ENCODE measurements at regions not wholly inside any gene's neighbourhood (a gene's known extent, or its start where the extent isn't known, plus 50 kb on each side); places are given as distances from the start of the nearest gene placed in this dataset.

DNA sequence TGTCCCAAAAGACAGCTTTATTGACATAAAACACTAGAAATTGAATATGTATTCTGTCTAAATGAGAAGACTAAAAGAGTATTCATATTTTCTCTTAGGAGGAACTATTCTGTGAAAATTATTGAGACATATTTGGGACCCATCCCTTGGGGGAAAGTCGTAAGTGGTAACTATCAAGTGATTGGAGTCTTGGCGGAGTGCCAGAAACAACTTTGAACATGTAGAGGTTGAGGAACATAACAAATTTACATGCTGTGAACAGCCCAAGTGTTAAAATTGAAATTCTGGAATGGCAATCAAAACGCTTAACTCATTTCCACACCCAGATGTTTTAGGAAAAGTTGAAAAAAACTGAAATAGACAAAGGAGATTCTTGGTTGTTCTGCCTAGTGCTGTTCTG lies 1034.6 kb downstream of the NSUN3 start:
- no peaks in the 10 kb centered on the region for H3K4me1 Mint-ChIP-seq (ENCODE audit: low read depth)
- no peak overlapping the region for H3K4me3 Mint-ChIP-seq
- DNase-seq: no peak
- H3K9me3 Mint-ChIP-seq: peaks cover 10% of the 10 kb centered on the region
- ChIA-PET CTCF (no interaction called here), POLR2A (no interaction called here)
- intact Hi-C loops (cut with micrococcal nuclease): no loop called here
- H3K27me3 Mint-ChIP-seq: no peaks in the 10 kb centered on the region
- no peak overlapping the region for H3K27ac Mint-ChIP-seq
- no peaks in the 10 kb centered on the region for H3K36me3 Mint-ChIP-seq

DNA sequence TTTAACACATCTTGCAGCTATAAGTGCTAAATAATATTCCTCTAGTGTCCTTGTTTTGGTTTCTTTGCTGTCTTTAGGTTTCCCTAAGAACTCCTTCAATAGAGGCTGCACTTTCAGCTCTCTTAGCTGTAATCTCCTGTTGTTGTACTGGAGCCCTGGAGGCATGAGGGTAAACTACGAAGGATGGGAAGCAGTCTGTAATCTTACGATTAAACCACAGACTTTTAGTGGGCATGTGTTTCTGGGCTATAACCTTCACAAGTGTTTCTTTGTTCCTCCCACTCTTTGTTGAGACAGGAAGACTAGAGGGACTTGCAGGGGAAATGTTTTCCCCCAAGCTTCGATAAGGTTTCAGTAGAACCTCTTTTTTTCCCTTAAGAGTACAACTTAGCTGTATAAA lies 1058.1 kb downstream of the NSUN3 start:
- Mint-ChIP-seq H3K4me3 (no peak overlapping the region), H3K9me3 (no peaks in the 10 kb centered on the region), H3K27me3 (no peaks in the 10 kb centered on the region), H3K27ac (no peak overlapping the region), H3K4me1 (ENCODE audit: low read depth) (no peaks in the 10 kb centered on the region), H3K36me3 (no peaks in the 10 kb centered on the region)
- intact Hi-C loops (cut with micrococcal nuclease): no loop called here
- ChIA-PET POLR2A (no interaction called here), CTCF (no interaction called here)
- DNase-seq: no peak

- Mint-ChIP-seq H3K9me3 (peaks cover 5% of the 10 kb centered on the region), H3K27ac (no peak overlapping the region), H3K36me3 (no peaks in the 10 kb centered on the region), H3K4me3 (no peak overlapping the region), H3K4me1 (ENCODE audit: low read depth) (no peaks in the 10 kb centered on the region), H3K27me3 (no peaks in the 10 kb centered on the region)
- ChIA-PET CTCF (no interaction called here), POLR2A (no interaction called here)
- DNase-seq: no peak
- intact Hi-C loops (cut with micrococcal nuclease): no loop called here
These were observed 1060.2 kb downstream of the NSUN3 start for GRCh38 chr3:95123104-95123503.

DNA sequence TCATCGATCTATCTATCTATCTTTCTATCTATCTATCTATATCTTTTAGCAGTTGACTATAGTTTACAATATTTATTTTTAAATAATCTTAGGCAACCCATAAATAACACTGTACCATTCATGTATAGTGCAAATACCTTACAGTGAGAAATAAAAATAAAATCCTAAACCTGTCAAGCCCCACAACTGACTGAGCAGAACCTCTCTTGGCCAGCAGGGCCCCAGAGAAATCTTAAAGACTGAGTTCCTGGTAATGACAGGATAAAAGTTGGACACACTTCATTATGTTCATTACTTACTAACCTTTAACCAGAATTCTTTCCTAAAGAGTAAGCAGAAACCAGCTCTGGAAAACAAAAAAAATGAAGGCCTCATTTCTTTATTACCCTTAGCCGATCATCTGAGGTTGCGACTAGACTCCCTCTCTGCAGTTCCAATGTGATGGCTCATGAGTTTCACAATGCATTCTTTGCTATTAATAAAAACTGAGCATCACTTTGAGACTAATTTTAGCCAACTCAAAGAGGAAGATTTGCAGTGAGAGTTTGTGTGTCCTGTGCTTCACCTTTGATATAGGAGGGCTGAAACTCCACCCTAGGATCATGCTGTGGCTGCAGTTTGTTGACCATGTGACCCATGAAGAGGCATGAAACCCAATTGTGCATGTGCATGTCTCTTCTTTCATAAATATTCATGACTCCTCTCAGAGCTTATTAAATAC lies 1072.0 kb downstream of the NSUN3 start:
- Mint-ChIP-seq H3K27ac (no peak overlapping the region), H3K4me1 (ENCODE audit: low read depth) (no peaks in the 10 kb centered on the region), H3K4me3 (no peak overlapping the region), H3K27me3 (no peaks in the 10 kb centered on the region), H3K36me3 (no peaks in the 10 kb centered on the region), H3K9me3 (peaks cover 4% of the 10 kb centered on the region)
- no peak for DNase-seq
- ChIA-PET CTCF (no interaction called here), POLR2A (no interaction called here)
- intact Hi-C loops (cut with micrococcal nuclease): no loop called here

DNA sequence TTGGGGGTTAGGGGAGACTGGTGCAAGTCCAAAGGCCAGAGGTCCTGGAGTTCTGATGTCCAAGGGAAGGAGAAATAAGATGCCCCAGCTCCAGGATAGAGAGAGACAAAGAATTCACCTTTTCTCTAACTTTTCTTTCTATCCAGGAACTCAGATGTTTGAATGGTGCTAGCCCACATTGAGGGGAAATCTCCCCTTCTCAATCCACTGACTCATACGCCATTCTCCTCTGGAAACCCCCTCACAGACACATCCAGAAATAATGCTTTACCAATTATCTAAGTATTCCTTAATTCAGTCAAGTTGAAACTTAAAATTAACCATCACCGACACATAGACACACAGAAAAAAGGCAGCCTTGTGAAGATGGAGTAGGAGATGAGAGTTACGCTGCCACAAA lies 1085.2 kb downstream of the NSUN3 start:
- H3K27me3 Mint-ChIP-seq: no peaks in the 10 kb centered on the region
- H3K9me3 Mint-ChIP-seq: peaks cover 11% of the 10 kb centered on the region
- POLR2A ChIA-PET: no interaction called here
- no peak overlapping the region for H3K27ac Mint-ChIP-seq
- no peak overlapping the region for H3K4me3 Mint-ChIP-seq
- CTCF ChIA-PET: no interaction called here
- no peaks in the 10 kb centered on the region for H3K36me3 Mint-ChIP-seq
- no peak for DNase-seq
- intact Hi-C loops (cut with micrococcal nuclease): no loop called here
- H3K4me1 Mint-ChIP-seq (ENCODE audit: low read depth): no peaks in the 10 kb centered on the region

- no peak for DNase-seq
- no peaks in the 10 kb centered on the region for H3K4me1 Mint-ChIP-seq (ENCODE audit: low read depth)
- H3K4me3 Mint-ChIP-seq: no peak overlapping the region
- peaks cover 21% of the 10 kb centered on the region for H3K9me3 Mint-ChIP-seq
- intact Hi-C loops (cut with micrococcal nuclease): no loop called here
- no peaks in the 10 kb centered on the region for H3K36me3 Mint-ChIP-seq
- CTCF ChIA-PET: no interaction called here
- POLR2A ChIA-PET: no interaction called here
- H3K27me3 Mint-ChIP-seq: no peaks in the 10 kb centered on the region
- no peak overlapping the region for H3K27ac Mint-ChIP-seq
These were observed 1088.7 kb downstream of the NSUN3 start for GRCh38 chr3:95151590-95151989.

GRCh38 chr3:95154766-95155165 lies 1091.9 kb downstream of the NSUN3 start:
- CTCF ChIA-PET: no interaction called here
- Mint-ChIP-seq H3K4me3 (no peak overlapping the region), H3K9me3 (peaks cover 31% of the 10 kb centered on the region), H3K27ac (no peak overlapping the region), H3K36me3 (no peaks in the 10 kb centered on the region), H3K4me1 (ENCODE audit: low read depth) (no peaks in the 10 kb centered on the region), H3K27me3 (no peaks in the 10 kb centered on the region)
- POLR2A ChIA-PET: no interaction called here
- DNase-seq: no peak
- intact Hi-C loops (cut with micrococcal nuclease): no loop called here

GRCh38 chr3:95162794-95163193 lies 1099.9 kb downstream of the NSUN3 start:
- CTCF ChIA-PET: no interaction called here
- Mint-ChIP-seq H3K36me3 (no peaks in the 10 kb centered on the region), H3K4me1 (ENCODE audit: low read depth) (no peaks in the 10 kb centered on the region), H3K27ac (no peak overlapping the region), H3K9me3 (peaks cover 16% of the 10 kb centered on the region), H3K4me3 (no peak overlapping the region), H3K27me3 (no peaks in the 10 kb centered on the region)
- intact Hi-C loops (cut with micrococcal nuclease): no loop called here
- no peak for DNase-seq
- POLR2A ChIA-PET: no interaction called here

DNA sequence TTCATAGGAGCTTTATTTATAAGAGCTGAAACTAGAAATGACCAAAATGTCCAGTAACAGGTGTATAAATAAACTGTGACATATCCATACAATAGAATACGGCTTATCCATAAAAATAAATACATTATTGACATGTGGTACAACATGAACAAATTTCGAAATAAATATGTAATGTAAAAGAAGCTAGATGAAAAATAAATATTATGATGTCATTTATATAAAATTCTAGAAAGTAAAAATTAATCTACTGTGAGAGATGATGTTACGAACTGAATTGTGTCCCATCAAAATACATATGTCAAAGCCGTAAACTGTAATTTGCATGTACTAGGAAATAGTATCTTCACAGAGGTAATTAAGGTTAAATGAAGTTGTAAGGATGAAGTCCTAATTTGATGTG lies 1104.9 kb downstream of the NSUN3 start:
- ChIA-PET CTCF (no interaction called here), POLR2A (no interaction called here)
- peaks cover 12% of the 10 kb centered on the region for H3K9me3 Mint-ChIP-seq
- intact Hi-C loops (cut with micrococcal nuclease): no loop called here
- no peak overlapping the region for H3K4me3 Mint-ChIP-seq
- DNase-seq: no peak
- no peaks in the 10 kb centered on the region for H3K4me1 Mint-ChIP-seq (ENCODE audit: low read depth)
- no peaks in the 10 kb centered on the region for H3K36me3 Mint-ChIP-seq
- H3K27me3 Mint-ChIP-seq: no peaks in the 10 kb centered on the region
- no peak overlapping the region for H3K27ac Mint-ChIP-seq

GRCh38 chr3:95168526-95168925 lies 1105.7 kb downstream of the NSUN3 start:
- Mint-ChIP-seq H3K4me3 (no peak overlapping the region), H3K27ac (no peak overlapping the region), H3K4me1 (ENCODE audit: low read depth) (no peaks in the 10 kb centered on the region), H3K9me3 (peaks cover 12% of the 10 kb centered on the region), H3K36me3 (no peaks in the 10 kb centered on the region), H3K27me3 (no peaks in the 10 kb centered on the region)
- ChIA-PET CTCF (no interaction called here), POLR2A (no interaction called here)
- intact Hi-C loops (cut with micrococcal nuclease): no loop called here
- no peak for DNase-seq

- intact Hi-C loops (cut with micrococcal nuclease): no loop called here
- Mint-ChIP-seq H3K36me3 (no peaks in the 10 kb centered on the region), H3K4me3 (no peak overlapping the region), H3K27ac (no peak overlapping the region), H3K27me3 (no peaks in the 10 kb centered on the region), H3K9me3 (peaks cover 9% of the 10 kb centered on the region), H3K4me1 (ENCODE audit: low read depth) (no peaks in the 10 kb centered on the region)
- ChIA-PET CTCF (no interaction called here), POLR2A (no interaction called here)
- DNase-seq: no peak
These were observed 1109.5 kb downstream of the NSUN3 start for GRCh38 chr3:95172164-95172943.

DNA sequence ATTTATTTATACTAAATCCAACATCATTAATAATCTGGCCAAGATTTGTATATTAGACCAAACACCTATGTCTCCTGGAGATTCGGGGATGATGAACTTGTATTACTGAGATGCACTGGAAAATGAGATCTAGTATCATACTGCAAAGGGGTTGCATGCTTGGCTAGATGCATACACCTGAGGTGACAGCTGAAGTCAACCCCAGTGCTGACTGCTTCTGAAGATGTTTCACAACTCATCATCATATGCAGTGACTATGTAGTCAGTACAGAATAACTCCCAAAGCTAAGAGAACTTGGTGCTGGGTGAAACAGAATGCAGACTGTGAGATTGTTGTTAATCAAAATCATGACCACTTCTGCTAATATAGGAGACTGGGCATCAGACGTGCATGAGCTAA lies 1114.2 kb downstream of the NSUN3 start:
- intact Hi-C loops (cut with micrococcal nuclease): no loop called here
- Mint-ChIP-seq H3K4me3 (no peak overlapping the region), H3K9me3 (peaks cover 4% of the 10 kb centered on the region), H3K27ac (no peak overlapping the region), H3K27me3 (no peaks in the 10 kb centered on the region), H3K4me1 (ENCODE audit: low read depth) (no peaks in the 10 kb centered on the region), H3K36me3 (no peaks in the 10 kb centered on the region)
- CTCF ChIA-PET: no interaction called here
- POLR2A ChIA-PET: no interaction called here
- no peak for DNase-seq

DNA sequence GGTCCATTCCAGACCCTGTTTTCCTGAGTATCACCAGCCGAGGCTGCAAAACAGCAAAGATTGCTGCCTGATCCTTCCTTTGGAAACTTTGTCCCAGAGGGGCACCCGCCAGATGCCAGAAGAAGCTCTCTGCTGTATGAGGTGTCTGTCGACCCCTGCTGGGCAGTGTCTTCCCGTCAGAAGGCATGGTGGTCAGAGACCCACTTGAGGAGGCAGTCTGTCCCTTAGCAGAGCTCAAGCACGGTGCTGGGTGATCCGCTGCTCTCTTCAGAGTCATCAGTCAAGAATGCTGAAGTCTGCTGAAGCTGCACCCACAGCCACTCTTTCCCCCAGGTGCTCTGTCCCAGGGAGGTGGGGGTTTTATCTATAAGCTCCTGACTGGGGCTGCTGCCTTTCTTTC lies 1121.2 kb downstream of the NSUN3 start:
- Mint-ChIP-seq H3K4me1 (ENCODE audit: low read depth) (no peaks in the 10 kb centered on the region), H3K36me3 (no peaks in the 10 kb centered on the region), H3K9me3 (peaks cover 7% of the 10 kb centered on the region), H3K27me3 (no peaks in the 10 kb centered on the region), H3K4me3 (no peak overlapping the region), H3K27ac (no peak overlapping the region)
- DNase-seq: no peak
- ChIA-PET POLR2A (no interaction called here), CTCF (no interaction called here)
- intact Hi-C loops (cut with micrococcal nuclease): no loop called here
